ENCODE measurements at regions not wholly inside any gene's neighbourhood (a gene's known extent, or its start where the extent isn't known, plus 50 kb on each side); places are given as distances from the start of the nearest gene placed in this dataset.

DNA sequence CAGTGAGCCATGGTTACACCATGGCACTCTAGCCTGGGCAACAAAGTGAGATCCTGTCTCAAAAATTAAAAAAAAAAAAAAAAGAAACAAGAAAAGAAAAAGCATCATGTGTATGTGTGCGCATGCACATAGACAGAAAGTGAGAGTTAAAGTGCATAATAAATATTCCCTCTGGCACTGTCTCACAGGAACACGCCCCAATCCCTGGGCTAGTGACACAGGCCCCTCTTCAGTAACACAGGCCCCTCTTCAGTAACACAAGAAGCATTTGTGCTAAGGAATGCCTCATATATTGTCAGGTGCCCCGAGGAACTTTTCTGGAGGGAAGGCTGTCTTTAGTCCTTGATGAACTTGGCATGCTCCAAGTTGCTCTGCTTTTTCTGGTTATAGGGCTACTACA is 57.5 kb downstream of the RPL27A start:
- Histone ChIP-seq H3K9me3 (no peaks in the 10 kb centered on the region), H3K27ac (peak overlapping the region in 1 of 12 donors; percentile 8), H3K4me3 (no peak overlapping the region), H3K27me3 (no peaks in the 10 kb centered on the region), H3K36me3 (peaks cover 0 to 24% (median 0%) of the 10 kb centered on the region in 9 donors), H3K4me1 (peaks cover 0 to 31% (median 9%) of the 10 kb centered on the region in 12 donors)
- no peak for DNase-seq
- ATAC-seq, result no peak
- TF ChIP-seq, protein P1, sequence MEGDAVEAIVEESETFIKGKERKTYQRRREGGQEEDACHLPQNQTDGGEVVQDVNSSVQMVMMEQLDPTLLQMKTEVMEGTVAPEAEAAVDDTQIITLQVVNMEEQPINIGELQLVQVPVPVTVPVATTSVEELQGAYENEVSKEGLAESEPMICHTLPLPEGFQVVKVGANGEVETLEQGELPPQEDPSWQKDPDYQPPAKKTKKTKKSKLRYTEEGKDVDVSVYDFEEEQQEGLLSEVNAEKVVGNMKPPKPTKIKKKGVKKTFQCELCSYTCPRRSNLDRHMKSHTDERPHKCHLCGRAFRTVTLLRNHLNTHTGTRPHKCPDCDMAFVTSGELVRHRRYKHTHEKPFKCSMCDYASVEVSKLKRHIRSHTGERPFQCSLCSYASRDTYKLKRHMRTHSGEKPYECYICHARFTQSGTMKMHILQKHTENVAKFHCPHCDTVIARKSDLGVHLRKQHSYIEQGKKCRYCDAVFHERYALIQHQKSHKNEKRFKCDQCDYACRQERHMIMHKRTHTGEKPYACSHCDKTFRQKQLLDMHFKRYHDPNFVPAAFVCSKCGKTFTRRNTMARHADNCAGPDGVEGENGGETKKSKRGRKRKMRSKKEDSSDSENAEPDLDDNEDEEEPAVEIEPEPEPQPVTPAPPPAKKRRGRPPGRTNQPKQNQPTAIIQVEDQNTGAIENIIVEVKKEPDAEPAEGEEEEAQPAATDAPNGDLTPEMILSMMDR (IDR thresholded peaks at IDR 0.05), result no peak
- no peak for TF ChIP-seq POLR2A (IDR thresholded peaks at IDR 0.05)
- WGBS, 4 donors, result 94 to 99% (median 95%) methylated on average over 3 of the region's 3 CpGs
- intact Hi-C loops (cut with DNase I), result no loop called here

DNA sequence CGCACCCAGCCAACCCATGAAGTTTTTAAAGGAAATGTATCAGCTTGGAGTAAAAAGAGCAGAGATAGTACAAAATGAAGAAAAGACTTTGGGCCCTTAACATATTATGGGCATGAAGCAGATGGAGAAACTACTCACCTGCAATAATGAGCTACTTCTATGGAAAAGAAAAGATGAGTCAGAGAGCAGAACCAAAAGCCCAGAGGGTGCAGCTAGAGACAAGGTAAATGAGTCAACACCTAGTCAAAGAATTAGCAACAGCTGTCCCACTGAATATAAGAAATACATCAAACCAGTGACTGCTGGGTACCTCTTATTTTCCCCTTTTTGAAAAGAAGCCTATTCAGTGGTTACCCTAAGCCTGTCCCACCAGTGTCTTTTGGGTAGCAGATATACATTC is 61.8 kb downstream of the RPL27A start:
- H3K36me3 ChIP-seq, result peaks cover 0 to 25% (median 0%) of the 10 kb centered on the region in 9 donors
- H3K27ac ChIP-seq, result no peak overlapping the region
- no peak for ATAC-seq
- TF ChIP-seq, protein P1 (IDR thresholded peaks at IDR 0.05), result no peak
- TF ChIP-seq POLR2A (IDR thresholded peaks at IDR 0.05), result no peak
- no peaks in the 10 kb centered on the region for H3K27me3 ChIP-seq
- H3K4me3 ChIP-seq, result no peak overlapping the region
- H3K9me3 ChIP-seq, result no peaks in the 10 kb centered on the region
- no peak for DNase-seq
- peaks cover 0 to 32% (median 9%) of the 10 kb centered on the region in 12 donors for H3K4me1 ChIP-seq
- 91 to 100% (median 100%) methylated on average over 1 of the region's 1 CpG for WGBS, 4 donors
- intact Hi-C loops (cut with DNase I), result no loop called here

DNA sequence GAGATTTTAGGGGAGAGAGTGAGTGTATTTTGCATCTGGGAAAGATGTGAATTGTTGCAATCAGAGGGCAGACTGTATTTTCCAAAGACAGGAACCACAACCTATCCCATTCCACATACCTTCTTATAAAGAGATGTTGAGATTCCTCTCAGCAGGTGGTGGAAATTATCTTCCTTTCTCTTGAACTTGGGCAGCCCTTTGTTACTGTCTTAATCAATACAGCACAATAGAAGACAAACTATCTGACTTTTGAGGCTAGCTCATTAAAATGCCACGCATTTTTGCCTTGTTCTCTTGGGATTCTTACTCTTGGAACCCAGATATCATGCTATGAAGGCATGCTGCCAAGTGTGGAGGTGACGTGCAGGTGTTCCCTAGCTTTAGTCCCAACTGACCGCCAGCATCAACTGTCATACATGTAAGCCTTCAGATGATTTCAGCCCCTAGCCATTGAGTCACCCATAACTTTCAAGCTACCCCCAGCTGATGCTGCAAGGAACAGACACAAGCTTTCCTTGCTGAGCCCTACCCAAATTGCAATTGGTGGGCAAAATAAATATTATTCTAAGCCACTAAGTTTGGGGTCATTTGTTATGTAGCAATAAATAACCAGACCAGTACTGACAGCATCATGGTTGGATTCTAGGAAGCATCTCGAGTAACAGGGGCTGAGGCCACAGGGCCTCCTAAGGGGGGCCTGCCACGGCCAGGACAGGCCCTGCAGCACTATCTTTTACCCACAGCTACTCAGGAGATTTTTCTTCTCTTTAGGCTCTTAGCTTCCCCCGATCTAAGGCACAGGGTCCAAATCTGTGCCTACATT is 63.0 kb downstream of the RPL27A start:
- H3K27ac ChIP-seq, result no peak overlapping the region
- H3K36me3 ChIP-seq, result peaks cover 0 to 30% (median 3%) of the 10 kb centered on the region in 9 donors
- ATAC-seq (no peak), DNase-seq (no peak)
- no peaks in the 10 kb centered on the region for H3K27me3 ChIP-seq
- intact Hi-C loops (cut with DNase I), result no loop called here
- WGBS, 4 donors, result 82 to 91% (median 89%) methylated on average over 6 of the region's 6 CpGs
- TF ChIP-seq, protein P1 (IDR thresholded peaks at IDR 0.05), result no peak
- TF ChIP-seq POLR2A (IDR thresholded peaks at IDR 0.05), result no peak
- H3K9me3 ChIP-seq, result no peaks in the 10 kb centered on the region
- H3K4me1 ChIP-seq, result peaks cover 0 to 39% (median 5%) of the 10 kb centered on the region in 12 donors
- no peak overlapping the region for H3K4me3 ChIP-seq

DNA sequence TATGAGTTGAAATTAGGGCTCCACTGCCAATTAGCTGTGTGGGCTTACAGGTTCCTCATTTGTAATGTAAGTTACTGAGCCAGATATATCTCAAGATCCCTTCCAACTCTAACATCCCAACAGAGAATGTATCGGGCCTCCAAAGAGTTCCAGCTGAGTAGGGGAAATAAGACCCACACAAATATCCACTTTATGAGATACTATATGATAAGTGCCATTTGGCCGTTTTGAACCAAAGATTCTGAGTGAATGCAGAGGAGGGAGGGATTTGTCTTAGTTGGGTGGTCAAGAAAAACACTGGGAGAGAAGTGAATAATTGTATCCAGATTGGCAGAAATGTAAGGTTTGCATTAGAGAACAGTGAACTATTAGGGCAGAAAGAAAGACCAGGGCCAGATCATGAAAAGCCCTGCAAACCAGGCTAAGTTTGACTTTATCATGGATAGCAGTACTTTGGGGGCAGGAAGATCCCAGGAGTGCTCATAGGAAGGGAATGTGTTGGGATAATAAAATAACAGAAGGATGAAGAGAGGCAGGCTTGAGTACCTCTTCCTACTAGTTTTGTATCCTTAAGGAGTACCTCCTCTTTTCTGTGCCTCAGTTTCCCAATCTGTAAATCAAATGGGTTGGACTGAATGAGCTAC is 63.9 kb downstream of the RPL27A start:
- Histone ChIP-seq H3K4me1 (peaks cover 0 to 34% (median 5%) of the 10 kb centered on the region in 12 donors), H3K27ac (no peak overlapping the region)
- no peak for ATAC-seq

More for the DNA sequence above, 63.9 kb downstream of the RPL27A start:
- Histone ChIP-seq H3K9me3 (no peaks in the 10 kb centered on the region), H3K36me3 (peaks cover 0 to 30% (median 3%) of the 10 kb centered on the region in 9 donors), H3K4me3 (no peak overlapping the region), H3K27me3 (no peaks in the 10 kb centered on the region)
- 80 to 83% (median 81%) methylated on average over 2 of the region's 2 CpGs for WGBS, 4 donors
- intact Hi-C loops (cut with DNase I), result no loop called here
- DNase-seq, result no peak
- no peak for TF ChIP-seq POLR2A (IDR thresholded peaks at IDR 0.05)
- TF ChIP-seq, protein P1 (IDR thresholded peaks at IDR 0.05), result no peak

Measured in heart left ventricle (tissue), 16 donors.